Thymus (tissue), 11 donors: ENCODE measurements at regions not wholly inside any gene's neighbourhood (a gene's known extent, or its start where the extent isn't known, plus 50 kb on each side); places are given as distances from the start of the nearest gene placed in this dataset.
"Not testable (repeated sequence)": the region's sequence is repeated elsewhere in the genome, so short reads cannot be mapped to it uniquely, and the experiment has no call there.

Experiments used
- DNase-seq, 9 donors: peaks; one replicate each; pipeline ENCODE4 v3.0.0-alpha.2; 2013; ENCODE audit warnings: low spot score in 9 of 9, low read depth in 6 of 9, missing footprints in 1 of 9
- H3K27ac ChIP-seq, 2 donors: one replicate each; pipeline ENCODE4 v1.5.1; 2013; ENCODE audit warnings: control low read depth in 1 of 2, low read depth in 1 of 2, low read length in 1 of 2, mild to moderate bottlenecking in 1 of 2, moderate library complexity in 1 of 2
- H3K27me3 ChIP-seq, 2 donors: one replicate each; pipeline ENCODE4 v1.5.1; 2013; ENCODE audit warnings: low read length in 1 of 2; ENCODE audit not compliant: control insufficient read depth in 2 of 2, insufficient read depth in 1 of 2
- H3K36me3 ChIP-seq, 2 donors: one replicate each; pipeline ENCODE4 v1.5.1; 2013; ENCODE audit warnings: low read length in 1 of 2, mild to moderate bottlenecking in 1 of 2, moderate library complexity in 1 of 2; ENCODE audit not compliant: control insufficient read depth in 2 of 2, insufficient read depth in 2 of 2
- H3K4me1 ChIP-seq, 2 donors: one replicate each; pipeline ENCODE4 v1.5.1; 2013; ENCODE audit warnings: low read length in 2 of 2; ENCODE audit not compliant: control insufficient read depth in 2 of 2, insufficient read depth in 2 of 2
- H3K4me3 ChIP-seq, 2 donors: one replicate each; pipeline ENCODE4 v1.5.1; 2013; ENCODE audit warnings: low read length in 2 of 2, control low read depth in 1 of 2, mild to moderate bottlenecking in 1 of 2
- H3K9me3 ChIP-seq, 2 donors: one replicate each; pipeline ENCODE4 v1.5.1; 2013; ENCODE audit warnings: low read length in 1 of 2, mild to moderate bottlenecking in 1 of 2; ENCODE audit not compliant: control insufficient read depth in 2 of 2, insufficient read depth in 1 of 2
- WGBS: extraction: QIAGEN DNeasy Blood & Tissue Kit; methylation state at CpG from one replicate; pipeline ENCODE4 v1.1.7; 2013; 5-methylcytosine and 5-hydroxymethylcytosine counted together
- donor health status: healthy.

DNA sequence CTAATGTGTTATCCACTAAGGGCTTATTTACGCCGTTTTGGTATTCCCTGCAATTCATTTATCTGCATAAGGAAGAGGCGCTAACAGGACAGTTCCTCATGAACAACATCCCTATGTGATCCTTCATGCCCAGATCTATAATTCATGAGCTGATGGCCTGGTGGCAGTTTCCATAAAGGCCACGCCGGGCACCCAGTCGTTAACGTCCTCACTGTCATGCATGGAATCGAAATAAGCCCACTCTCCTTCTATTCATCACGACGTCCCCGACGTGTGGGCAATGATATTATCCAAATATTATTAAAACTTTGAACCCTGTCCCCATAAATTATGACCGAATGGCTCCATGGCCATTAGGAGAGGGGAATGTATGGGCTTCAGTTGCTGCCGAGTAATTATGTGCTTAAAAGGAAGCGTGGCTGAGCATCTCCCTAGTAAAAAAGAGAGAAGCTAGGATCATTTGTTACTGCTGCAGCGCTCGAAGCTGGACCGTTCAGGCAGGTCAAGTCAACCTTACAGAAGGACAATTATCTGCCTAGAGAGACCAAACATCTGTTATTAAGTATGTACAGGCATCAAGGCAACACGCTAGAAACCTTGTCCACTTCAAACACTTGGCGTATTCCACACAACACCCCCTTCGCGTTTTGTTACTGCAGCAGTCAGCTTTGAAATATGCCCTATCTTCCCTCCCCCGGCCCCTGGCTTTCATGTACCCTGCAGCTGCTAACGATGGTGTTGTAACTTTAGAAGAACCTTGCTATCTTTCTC, 94.0 kb upstream of the SALL1 start:
- no peak overlapping the region for H3K27ac ChIP-seq
- no peaks in the 10 kb centered on the region for H3K36me3 ChIP-seq
- H3K4me3 ChIP-seq = no peak overlapping the region
- no peaks in the 10 kb centered on the region for H3K4me1 ChIP-seq
- H3K9me3 ChIP-seq = no peaks in the 10 kb centered on the region
- no peaks in the 10 kb centered on the region for H3K27me3 ChIP-seq
- DNase-seq = no peak
- 81% methylated on average over 24 of the region's 24 CpGs for WGBS

DNA sequence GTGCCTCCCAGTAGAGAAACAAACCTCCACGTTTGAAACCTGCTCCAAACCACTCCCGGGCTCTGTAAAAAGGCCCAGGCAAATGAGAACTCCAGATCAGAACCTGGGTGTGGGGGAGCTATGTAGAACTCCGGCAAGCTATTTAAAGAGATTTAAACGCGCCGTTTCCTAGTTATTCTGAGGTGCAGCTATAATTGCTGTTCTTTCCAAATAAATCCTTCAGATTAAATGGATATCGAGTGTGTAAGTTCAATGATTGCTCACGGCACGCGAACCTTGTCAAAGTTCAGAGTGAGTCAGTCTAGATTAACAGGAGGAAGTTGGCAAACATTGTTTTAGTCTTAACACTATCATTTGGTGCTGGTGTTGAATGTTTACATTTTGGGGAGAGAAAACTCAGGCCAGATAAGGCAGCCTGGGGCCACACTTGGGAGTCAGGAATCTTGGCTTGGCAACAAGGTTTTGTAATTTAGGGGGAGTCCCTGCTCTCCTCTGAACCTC, 92.9 kb upstream of the SALL1 start:
- Histone ChIP-seq H3K27me3 (no peaks in the 10 kb centered on the region), H3K4me1 (no peaks in the 10 kb centered on the region), H3K9me3 (no peaks in the 10 kb centered on the region), H3K4me3 (no peak overlapping the region), H3K36me3 (no peaks in the 10 kb centered on the region), H3K27ac (no peak overlapping the region)
- no peak for DNase-seq
- WGBS = 34% methylated on average over 10 of the region's 10 CpGs

DNA sequence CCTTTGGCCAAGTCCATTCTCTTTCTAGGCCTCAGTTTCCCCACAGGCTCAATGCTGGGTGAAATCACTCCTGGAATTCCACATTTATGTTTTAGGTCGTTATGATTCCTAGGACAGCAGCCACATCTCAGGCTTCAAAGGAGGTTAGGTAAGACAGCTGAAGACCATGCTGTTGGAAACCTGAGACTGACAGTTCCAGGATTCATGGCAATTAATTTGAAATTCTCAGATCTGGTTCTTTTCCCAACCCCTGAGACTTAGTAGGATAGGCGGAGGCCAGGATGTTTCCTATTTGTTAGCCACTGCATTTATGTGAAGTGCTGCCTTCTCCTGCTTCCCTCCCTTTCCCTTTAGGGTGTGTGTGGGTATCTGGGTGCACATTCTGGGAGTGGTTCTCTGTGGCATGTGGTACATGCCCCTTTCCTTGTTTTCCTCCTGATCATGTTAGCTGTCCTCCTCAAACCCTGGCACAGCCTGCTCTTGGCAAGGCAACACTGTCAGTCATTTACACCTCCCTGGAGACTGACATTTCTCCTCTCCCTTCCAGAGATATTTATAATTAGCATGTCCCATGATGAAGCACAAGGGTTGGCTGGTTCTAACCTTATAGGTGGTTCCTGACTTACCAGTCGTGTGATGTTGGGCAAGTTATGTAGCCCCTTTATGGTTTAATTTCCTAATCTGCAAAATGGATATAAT, 91.4 kb upstream of the SALL1 start:
- H3K4me3 ChIP-seq = no peak overlapping the region
- no peak overlapping the region for H3K27ac ChIP-seq
- H3K4me1 ChIP-seq = no peaks in the 10 kb centered on the region
- no peaks in the 10 kb centered on the region for H3K9me3 ChIP-seq
- H3K27me3 ChIP-seq = no peaks in the 10 kb centered on the region
- WGBS = 88% methylated on average over 3 of the region's 3 CpGs
- H3K36me3 ChIP-seq = no peaks in the 10 kb centered on the region
- no peak for DNase-seq

- H3K27ac ChIP-seq = no peak overlapping the region
- no peaks in the 10 kb centered on the region for H3K9me3 ChIP-seq
- H3K27me3 ChIP-seq = no peaks in the 10 kb centered on the region
- WGBS = 93% methylated on average over 2 of the region's 2 CpGs
- no peaks in the 10 kb centered on the region for H3K4me1 ChIP-seq
- no peak for DNase-seq
- H3K4me3 ChIP-seq = no peak overlapping the region
- no peaks in the 10 kb centered on the region for H3K36me3 ChIP-seq
Observed at GRCh38 chr16:51239196-51239595, 88.1 kb upstream of the SALL1 start.

GRCh38 chr16:51237861-51238378, 86.8 kb upstream of the SALL1 start:
- 47% methylated on average over 6 of the region's 6 CpGs for WGBS
- H3K4me1 ChIP-seq = no peaks in the 10 kb centered on the region
- no peak for DNase-seq

DNA sequence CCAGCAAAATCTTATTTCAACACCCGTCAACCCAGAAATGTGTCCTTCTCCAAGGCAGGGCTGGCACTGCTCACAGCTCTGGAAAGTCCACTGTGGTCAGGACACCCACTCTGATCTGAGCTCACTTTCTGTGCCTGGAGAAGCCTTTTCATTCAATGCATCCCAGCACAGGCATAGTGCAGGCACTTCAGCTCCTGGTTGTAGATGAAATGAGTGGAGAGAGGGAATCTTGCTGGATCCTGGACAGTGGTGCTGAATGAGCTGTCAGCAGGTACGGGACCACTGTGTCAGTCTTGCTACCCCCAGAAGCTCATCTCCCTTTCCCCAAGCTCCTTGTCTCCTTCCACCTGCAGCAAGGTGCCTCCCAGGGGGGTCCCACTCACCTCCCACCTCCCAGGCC, 86.1 kb upstream of the SALL1 start:
- Histone ChIP-seq H3K36me3 (no peaks in the 10 kb centered on the region), H3K27ac (no peak overlapping the region), H3K4me1 (no peaks in the 10 kb centered on the region), H3K4me3 (no peak overlapping the region), H3K27me3 (no peaks in the 10 kb centered on the region), H3K9me3 (no peaks in the 10 kb centered on the region)
- DNase-seq = no peak
- 86% methylated on average over 2 of the region's 2 CpGs for WGBS

More at GRCh38 chr16:51237861-51238378, 86.8 kb upstream of the SALL1 start:
- H3K9me3 ChIP-seq = no peaks in the 10 kb centered on the region
- no peaks in the 10 kb centered on the region for H3K36me3 ChIP-seq
- no peak overlapping the region for H3K4me3 ChIP-seq
- no peaks in the 10 kb centered on the region for H3K27me3 ChIP-seq
- H3K27ac ChIP-seq = no peak overlapping the region

- Histone ChIP-seq H3K27ac (no peak overlapping the region), H3K27me3 (no peaks in the 10 kb centered on the region), H3K36me3 (no peaks in the 10 kb centered on the region), H3K4me1 (no peaks in the 10 kb centered on the region), H3K4me3 (no peak overlapping the region), H3K9me3 (no peaks in the 10 kb centered on the region)
- WGBS = 34% methylated on average over 3 of the region's 3 CpGs
- DNase-seq = no peak
Observed at GRCh38 chr16:51236583-51236982, 85.5 kb upstream of the SALL1 start.

DNA sequence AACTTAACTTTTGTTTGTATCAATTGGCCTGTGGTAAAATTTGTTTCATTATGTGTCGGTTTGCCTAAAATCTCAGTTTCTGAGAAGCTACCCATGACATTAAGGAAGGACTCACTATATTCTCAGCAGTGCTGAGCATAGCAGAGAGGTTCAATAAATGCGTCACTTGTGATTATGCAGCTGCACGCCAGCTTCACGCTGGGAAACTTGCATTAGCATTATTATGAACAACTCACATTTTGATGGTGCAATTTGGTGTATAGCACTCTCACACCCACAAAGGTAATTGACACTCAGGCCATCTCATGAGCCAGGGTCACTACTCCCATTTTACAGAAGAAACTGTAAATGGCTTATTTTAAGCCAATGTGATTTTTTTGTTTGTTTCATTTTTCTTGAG, 80.6 kb upstream of the SALL1 start:
- no peak overlapping the region for H3K27ac ChIP-seq
- no peaks in the 10 kb centered on the region for H3K27me3 ChIP-seq
- no peak for DNase-seq
- H3K4me3 ChIP-seq = no peak overlapping the region
- H3K36me3 ChIP-seq = no peaks in the 10 kb centered on the region
- 93% methylated on average over 4 of the region's 4 CpGs for WGBS
- no peaks in the 10 kb centered on the region for H3K9me3 ChIP-seq
- H3K4me1 ChIP-seq = no peaks in the 10 kb centered on the region

- H3K4me3 ChIP-seq, H3K4me1 ChIP-seq, H3K27me3 ChIP-seq, H3K36me3 ChIP-seq, H3K9me3 ChIP-seq, DNase-seq, H3K27ac ChIP-seq: not testable (repeated sequence)
- 88% methylated on average over 1 of the region's 1 CpG for WGBS
Observed at GRCh38 chr16:51230035-51230434, 79.0 kb upstream of the SALL1 start.
